Midbrain (tissue), 1 donor: ENCODE measurements at regions not wholly inside any gene's neighbourhood (a gene's known extent, or its start where the extent isn't known, plus 50 kb on each side); places are given as distances from the start of the nearest gene placed in this dataset.

Experiments used
- DNase-seq: peaks from one replicate; lab custom pipeline; 2025; lab: John Stamatoyannopoulos, UW

DNA sequence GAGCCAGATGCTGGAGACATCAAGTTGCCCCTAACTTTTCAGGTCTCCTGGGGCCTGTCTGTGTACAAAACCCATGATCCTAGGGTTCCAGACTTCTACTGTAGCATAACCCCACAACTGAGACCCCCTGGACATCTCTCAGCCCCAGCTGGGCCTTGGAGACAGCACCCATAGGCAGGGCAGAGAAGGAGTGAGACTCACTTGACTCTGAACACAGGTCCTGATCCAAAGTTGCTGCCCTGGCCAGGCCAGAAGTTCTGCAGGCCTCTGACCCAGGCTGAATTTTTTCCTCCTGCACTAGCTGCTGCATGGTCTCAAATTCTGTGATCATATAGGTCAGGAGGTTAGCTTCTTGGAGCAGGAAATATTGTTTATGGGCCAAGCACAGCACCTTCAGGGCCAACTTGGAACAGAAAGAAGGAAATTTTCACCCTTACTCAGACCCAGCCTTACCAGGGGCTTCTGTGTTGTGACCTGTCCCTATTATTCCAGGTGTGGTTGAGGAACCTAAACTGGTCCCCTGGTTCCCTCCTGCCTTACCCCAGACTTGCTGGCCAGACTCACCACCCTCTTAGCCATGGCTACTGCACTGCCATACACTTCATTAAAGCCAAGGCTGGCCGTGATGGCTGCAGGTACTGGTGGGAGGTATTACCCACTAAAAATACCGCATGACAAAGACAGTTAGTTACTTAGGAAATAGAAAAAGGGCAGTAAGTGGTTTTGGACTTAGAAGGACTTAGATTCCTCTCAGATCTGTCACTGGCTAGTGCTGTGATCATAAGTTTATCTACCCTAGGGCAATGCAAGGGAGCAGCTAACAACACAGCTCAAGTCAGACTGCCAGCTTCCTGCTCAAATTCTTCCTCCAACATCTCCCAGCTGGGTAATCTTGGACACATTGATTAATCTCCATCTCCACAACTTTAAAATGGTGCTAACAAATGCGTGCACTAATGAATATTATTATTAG lies 2180.1 kb downstream of the TP53TG3F start:
- DNase-seq, result no peak

DNA sequence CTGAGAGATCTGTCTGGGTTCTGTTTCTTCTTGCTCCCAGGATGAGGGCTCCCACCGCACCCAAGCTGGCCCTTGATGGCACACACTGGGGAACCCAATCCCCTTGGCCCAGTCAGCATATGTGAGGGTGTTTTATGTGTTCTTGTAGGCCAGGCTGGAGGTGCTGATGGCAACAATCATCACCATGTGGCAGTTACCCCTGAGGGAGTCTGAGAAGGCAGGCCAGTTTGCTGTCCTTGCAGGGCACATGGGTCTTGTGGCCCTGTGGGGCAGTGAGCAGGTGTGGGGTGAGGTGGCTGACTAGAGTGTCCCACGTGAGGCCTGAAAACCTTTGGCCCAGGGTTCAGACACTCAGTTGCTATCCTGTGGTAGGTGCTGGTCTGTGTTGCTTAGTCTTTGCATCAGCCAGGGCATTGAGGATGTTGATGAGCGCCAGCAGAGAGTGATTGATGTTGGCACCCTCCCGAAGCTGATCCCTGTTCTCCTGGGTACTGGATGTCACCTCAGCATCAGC lies 2183.0 kb downstream of the TP53TG3F start:
- no peak for DNase-seq

DNA sequence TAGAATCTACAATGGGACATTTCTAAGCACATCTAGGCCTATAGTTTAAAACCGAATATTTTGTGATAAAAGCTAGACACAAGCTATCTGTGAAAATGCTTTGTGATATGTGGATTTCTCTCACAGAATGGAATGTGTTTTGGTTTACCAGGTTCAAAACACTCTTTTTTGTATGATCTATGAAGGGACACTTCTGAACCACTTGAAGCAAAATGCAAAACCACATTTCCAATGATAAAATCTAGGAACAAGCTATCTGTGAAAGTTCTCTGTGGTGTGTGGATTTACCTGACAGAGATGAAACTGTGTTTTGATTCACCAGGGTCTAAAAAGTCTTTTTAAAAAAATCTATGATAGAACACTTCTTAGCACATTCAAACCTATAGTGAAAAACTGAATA lies 2192.4 kb downstream of the TP53TG3F start:
- no peak for DNase-seq

DNA sequence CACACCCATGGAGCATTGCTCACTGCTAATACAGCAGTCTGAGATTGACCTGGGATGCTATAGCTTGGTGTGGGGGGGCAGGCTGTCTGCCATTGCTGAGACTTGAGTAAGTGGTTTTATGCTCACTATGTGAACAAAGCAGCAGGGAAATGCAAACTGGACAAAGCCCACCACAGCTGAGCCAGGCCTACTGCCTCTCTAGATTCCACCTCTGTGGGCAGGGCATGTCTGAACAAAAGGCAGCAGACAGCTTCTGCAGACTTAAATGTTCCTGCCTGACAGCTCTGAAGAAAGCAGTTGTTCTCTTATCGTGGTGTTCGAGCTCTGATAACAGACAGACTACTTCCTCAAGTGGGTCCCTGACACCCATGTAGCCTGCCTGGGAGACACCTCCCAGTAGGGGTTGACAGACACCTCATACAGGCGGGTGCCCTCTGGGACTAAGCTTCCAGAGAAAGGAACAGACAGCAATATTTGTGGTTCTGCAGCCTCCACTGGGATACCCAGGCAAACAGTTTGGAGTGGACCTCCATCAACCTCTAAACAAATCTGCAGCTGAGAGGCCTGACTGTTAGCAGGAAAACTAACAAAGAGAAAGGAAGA lies 2204.8 kb downstream of the TP53TG3F start:
- no peak for DNase-seq

DNA sequence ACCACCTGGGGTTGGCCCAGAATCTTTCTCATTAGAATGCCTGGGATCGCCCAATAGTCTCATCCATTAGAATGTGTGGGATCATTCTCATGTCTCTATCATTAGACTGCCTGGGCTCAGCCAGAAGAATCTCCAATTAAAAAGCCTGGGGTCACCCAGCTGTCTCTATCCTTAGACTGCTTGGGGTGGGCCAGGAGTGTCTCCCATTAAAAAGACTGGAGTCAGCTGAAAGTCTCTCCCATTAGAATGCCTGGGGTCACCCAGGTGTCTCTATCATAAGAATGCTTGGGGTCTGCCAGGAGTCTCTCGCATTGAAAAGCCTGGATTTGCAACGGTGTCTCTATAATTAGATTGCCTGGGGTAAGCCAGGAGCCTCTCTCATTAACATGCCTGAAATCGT lies 2225.7 kb downstream of the TP53TG3F start:
- DNase-seq, result no peak

DNA sequence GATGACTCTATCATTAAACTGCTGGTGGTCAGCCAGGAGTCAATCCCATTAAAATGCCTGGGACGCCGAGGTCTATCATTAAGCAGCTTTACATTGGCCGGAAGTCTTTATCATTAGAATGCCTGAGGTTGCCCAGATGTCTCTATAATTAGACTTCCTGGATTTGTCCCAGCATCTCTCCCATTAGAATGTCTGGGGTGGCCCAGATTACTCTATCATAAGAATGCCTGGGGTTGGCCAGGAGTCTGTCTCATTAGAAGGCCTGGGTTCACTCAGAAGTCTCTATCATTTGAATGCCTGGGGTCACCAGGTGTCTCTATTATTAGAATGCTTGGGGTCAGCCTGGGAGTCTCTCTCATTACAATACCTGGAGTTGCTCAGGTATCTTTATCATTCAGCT lies 2227.2 kb downstream of the TP53TG3F start:
- DNase-seq, result no peak

DNA sequence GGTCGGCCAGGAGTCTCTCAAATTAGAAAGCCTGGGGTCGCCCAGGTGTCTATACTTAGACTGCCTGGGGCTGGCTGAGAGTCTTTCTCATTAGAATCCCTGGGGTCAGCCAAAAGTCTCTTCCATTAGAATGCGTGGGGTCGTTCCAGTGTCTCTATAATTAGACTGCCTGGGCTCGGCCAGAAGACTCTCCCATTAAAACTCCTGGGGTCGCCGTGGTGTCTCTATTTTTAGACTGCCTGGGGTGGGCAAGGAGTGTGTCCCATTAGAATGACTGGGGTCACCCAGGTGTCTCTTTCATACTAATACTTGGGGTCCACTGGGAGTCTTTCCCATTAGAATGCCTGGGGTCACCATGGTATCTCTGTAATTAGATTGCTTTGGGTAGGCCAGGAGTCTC lies 2227.7 kb downstream of the TP53TG3F start:
- no peak for DNase-seq

DNA sequence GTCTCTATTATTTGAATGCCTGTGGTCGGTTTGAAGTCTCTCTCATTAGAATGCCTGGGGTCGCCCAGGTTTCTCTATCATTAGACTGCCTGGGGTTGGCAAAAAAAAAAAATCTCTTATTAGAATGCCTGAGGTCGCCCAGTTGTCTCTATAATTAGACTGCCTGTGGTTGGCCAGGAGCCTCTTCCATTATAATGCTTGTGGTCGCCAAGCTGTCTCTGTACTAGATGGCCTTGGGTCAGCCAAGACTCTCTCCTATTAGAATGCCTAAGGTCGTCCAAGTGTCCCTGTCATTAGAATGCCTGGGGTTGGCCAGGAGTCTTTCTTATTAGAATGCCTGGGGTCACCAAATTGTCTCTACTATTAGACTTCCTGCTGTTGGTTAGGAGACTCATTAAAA lies 2228.4 kb downstream of the TP53TG3F start:
- DNase-seq, result no peak

DNA sequence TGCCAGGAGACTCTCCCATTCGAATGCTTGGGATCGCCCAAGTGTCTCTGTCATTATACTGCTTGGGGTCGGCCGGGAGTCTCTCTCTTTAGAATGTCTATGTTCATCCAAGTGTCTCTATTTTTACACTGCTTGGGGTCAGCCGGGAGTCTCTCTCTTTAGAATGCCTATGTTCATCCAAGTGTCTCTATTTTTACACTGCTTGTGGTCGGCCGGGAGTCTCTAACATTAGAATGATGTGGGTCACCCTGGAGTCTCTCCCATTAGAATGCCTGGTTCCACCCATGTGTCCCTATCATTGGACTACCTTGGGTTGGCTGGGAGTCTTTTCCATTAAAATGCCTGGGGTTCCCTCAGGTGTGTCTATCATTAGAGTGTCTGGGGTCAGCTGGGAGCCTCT lies 2230.4 kb downstream of the TP53TG3F start:
- DNase-seq, result no peak

DNA sequence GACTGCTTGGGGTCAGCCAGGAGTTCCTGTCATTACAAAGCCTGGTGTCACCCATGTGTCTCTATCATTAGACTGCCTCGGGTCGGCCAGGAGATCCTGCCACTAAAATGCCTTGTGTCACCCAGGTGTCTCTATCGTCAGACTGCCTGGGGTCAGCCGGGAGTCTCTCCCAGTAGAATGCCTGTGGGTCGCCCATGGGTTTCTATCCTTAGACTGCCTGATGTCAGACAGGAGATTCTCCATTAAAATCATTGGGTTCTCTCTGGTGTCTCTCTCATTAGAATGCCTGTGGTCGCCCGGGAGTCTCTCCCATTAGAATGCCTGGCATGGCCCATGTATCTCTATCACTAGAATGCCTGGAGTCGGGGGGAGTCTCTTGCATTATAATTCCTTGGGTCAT lies 2231.0 kb downstream of the TP53TG3F start:
- DNase-seq, result no peak

DNA sequence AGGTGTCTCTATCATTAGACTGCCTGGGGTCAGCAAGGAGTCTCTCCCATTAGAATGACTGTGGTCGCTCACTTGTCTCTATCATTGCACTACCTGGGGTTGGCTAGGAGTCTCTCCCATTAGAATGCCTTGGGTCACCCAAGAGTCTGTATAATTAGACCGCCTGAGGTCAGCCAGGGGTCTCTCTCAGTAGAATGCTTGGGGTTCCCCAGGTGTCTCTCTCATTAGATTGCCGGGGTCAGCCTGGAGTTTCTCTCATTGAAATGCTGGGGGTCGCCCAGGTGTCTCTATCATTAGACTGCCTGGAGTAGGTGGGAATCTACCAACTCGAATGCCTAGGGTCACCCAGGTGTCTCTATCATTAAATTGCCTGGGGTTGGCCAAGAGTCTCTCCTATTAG lies 2231.6 kb downstream of the TP53TG3F start:
- no peak for DNase-seq

DNA sequence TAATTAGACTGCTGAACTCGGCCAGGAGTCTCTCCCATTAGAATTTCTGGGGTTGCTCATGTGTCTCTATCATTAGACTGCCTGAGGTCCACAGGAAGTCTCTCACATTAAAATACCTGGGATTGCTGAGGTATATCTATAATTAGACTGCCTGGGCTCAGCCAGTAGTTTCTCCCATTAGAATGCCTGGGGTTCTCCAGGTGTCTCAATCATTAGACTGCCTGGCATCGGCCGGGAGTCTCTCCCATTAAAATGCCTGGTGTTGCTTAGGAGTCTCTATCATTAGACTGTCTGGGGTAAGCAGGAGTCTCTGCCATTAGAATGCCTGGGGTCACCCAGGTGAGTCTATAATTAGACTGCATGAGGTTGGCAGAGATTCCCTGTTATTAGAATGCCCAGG lies 2233.4 kb downstream of the TP53TG3F start:
- DNase-seq, result no peak

DNA sequence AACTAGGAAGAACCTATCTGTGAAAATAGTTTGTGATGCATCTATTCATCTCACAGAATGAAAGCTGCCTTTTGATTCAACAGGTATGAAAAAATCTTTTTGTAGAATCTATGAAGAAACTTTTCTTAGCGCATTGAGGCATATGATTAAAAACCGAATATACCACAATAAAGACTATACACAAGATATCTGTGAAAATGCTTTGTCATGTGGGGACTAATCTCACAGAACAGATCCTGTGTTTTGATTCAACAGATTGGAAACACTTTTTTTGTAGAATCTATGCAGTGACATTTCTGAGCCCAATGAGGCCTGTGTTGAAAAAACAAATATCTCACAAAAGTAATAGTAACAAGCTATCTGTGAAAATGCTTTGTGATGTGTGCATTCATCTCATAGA lies 2247.5 kb downstream of the TP53TG3F start:
- no peak for DNase-seq

DNA sequence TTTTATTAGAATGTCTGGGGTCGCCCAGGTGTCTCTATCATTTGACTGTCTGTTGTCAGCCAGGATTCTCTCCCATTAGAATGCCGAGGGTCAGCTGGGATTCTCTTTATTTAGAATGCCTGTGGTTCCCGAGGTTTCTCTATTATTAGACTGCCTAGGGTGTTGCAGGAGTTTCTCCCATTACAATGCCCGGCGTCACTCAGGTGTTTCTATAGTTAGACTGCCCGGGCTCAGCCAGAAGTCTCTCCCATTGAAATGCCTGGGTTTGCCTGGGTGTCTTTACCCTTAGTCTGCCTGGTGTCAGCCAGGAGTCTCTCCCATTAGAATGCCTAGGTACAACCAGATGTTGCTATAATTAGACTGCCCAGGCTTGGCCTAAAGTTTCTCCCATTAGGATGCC lies 2252.0 kb downstream of the TP53TG3F start:
- no peak for DNase-seq

DNA sequence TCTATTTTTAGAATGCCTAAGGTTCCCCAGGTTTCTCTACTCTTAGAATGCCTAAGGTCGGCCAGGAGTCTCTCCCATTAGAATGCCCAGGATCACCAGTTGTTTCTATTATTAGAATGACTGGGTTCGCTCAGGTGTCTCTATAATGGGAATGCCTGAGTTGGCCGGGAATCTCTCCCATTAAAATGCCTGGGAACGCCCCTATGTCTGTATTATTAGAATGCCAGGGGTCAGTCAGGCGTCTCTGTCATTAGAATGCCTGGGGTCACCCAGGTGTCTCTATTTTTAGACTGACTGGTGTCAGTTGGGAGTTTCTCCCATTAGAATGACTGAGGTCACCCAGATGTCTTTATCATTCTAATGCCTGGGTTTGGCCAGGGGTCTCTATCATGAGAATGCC lies 2252.5 kb downstream of the TP53TG3F start:
- no peak for DNase-seq

DNA sequence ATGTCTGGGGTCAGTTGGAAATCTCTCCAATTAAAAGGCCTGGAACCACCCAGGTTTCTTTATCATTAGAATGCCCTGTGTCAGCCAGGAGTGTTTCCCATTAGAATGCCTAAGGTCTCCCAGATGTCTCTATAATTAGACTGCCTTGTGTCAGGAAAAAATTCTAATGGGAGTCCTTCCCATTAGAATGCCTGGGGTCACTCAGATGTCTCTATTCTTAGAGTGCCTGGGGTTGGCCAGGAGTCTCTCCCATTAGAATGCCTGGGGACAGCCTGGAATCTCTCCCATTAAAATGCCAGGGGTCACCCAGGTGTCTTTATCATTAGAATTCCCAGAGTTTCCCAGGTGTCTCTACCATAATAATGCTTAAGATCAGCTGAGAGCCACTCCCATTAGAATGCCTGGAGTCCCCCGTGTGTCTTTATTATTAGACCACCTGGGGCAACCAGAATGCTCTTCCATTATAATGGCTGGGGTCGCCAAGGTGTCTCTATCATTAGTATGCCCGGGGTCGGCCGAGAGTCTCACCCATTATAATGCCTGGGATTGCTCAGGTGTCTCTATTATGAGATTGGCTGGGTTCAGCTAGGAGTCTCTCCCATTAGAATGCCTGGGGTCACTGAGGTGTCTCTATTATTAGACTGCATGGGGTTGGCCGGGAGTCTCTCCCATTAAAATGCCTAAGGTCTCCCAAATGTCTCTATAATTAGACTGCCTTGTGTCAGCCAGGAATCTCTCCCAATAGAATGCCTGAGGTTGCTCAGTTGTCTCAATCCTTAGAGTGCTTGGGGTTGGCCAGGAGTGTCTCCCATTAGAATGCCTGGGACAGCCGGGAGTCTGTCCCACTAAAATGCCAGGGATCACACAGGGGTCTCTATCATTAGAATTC lies 2254.6 kb downstream of the TP53TG3F start:
- DNase-seq, result no peak

DNA sequence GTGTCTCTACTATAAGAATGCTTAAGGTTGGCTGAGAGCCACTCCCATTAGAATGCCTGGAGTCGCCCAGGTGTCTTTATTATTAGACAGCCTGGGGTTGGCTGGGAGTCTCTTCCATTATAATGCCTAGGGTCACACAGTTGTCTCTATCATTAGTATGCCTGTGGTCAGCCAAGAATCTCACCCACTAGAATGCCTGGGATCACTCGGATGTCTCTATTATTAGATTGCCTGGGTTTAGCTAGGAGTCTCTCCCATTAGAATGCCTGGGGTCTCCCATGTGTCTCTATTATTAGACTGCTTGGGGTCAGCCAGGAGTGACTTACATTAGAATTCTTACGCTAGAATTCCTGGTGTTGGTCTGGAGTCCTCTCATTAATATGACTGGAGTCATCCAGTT lies 2255.3 kb downstream of the TP53TG3F start:
- DNase-seq, result no peak

DNA sequence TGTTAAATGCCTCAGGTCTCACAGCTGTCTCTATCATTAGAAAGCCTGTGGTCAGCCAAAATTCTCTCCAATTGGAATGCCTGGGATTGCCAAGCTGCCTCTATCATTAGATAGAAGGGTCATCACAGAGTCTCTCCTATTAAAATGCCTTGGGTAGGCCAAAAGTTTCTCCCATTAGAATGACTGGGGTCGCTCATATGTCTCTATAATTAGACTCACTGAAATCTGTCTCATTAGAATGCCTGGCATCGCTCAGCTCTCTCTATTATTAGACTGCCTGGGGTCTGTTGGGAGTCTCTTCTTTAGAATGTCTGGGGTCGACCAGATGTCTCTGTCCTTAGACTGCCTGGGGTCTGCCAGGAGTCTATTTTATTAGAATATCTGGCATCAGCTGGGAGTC lies 2265.1 kb downstream of the TP53TG3F start:
- DNase-seq, result no peak

DNA sequence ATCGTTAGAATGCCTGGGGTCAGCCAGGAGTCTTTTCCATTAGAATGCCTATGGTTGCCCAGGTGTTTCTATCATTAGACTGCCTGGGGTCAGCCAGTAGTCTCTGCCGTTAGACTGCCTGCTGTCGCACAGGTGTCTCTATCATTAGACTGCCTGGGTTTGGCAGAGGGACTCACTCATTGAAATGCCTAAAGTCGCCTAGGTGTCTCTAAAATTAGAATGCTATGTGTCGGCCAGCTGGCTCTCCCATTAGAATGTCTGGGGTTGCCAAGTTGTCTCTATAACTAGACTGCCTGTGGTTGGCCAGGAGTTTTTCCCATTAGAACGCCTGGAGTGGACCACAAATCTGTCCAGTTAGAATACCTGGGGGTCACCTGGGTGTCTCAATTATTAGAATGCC lies 2266.5 kb downstream of the TP53TG3F start:
- DNase-seq, result no peak

DNA sequence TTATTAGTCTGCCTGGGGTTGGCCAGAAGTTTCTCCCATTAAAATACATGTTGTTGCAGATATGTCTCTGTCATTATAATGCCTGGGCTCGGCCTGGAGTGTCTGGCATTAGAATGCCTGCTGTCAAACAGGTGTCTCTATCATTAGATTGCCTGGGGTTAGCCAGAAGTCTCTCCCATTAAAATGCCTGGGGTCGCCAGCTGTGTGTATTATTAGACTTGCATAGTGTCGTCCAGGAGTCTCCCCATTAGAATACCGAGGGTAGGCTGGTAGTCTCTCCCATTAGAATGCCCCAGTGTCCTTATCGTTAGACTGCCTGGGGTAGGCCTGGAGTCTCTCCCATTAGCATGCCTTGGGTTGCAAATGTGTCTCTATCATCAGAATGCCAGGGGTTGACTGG lies 2270.8 kb downstream of the TP53TG3F start:
- DNase-seq, result no peak

DNA sequence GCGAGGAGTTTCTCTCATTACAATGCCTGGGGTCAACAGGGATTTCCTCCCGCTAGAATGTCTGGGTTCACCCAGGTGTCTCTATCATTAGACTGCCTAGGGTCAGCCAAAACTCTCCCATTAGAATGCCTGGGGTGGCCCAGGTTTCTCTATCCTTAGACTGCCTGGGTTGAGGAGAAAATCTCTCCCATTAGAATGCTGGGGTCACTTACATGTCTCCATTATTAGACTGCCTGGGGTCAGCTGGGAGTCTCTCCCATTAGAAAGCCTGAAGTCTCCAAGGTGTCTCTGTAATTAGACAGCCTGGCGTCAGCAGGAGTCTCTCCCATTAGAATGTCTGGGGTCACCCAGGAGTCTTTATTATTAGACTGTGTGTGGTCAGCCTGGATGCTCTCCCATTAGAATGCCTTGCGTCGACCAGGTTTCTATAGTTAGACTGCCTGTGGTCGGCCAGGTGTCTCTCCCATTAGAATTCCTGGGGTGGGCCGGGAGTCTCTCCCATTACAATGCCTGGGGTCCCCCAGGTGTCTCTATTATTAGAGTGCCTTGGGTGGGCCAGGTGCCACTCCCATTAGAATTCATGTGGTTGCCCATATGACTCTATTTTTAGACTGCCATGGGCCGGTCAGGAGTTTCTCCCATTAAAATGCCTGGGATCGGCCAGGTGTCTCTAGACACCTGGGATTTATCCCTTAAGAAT lies 2272.1 kb downstream of the TP53TG3F start:
- DNase-seq, result no peak
